ENCODE measurements at regions not wholly inside any gene's neighbourhood (a gene's known extent, or its start where the extent isn't known, plus 50 kb on each side); places are given as distances from the start of the nearest gene placed in this dataset.

GRCh38 chr2:187935126-187935525, 356.5 kb upstream of the GULP1 start:
- H3K9me3 ChIP-seq (replicated peaks in 1 of 3) = no peaks in the 10 kb centered on the region
- H3K4me1 ChIP-seq (replicated peaks in 1 of 2) = no peaks in the 10 kb centered on the region
- 91 to 98% (median 95%) methylated on average over 5 to 6 of the region's 6 CpGs for WGBS, 4 donors
- TF ChIP-seq POLR2A (IDR thresholded peaks at IDR 0.05) (no peak), CTCF (IDR thresholded peaks at IDR 0.05) (no peak)
- H3K27ac ChIP-seq = no peak overlapping the region
- H3K36me3 ChIP-seq (replicated peaks in 1 of 2) = no peaks in the 10 kb centered on the region
- DNase-seq = no peak
- no peak overlapping the region for H3K4me3 ChIP-seq
- no peaks in the 10 kb centered on the region for H3K27me3 ChIP-seq
- intact Hi-C loops (cut with DNase I) = no loop called here

GRCh38 chr2:187936228-187936627, 355.4 kb upstream of the GULP1 start:
- H3K27ac ChIP-seq = no peak overlapping the region
- H3K4me1 ChIP-seq (replicated peaks in 1 of 2) = no peaks in the 10 kb centered on the region
- H3K27me3 ChIP-seq = no peaks in the 10 kb centered on the region
- H3K36me3 ChIP-seq (replicated peaks in 1 of 2) = no peaks in the 10 kb centered on the region
- no peak overlapping the region for H3K4me3 ChIP-seq
- H3K9me3 ChIP-seq (replicated peaks in 1 of 3) = no peaks in the 10 kb centered on the region
- intact Hi-C loops (cut with DNase I) = no loop called here
- no peak for TF ChIP-seq CTCF (IDR thresholded peaks at IDR 0.05)
- no peak for TF ChIP-seq POLR2A (IDR thresholded peaks at IDR 0.05)
- 61 to 66% (median 63%) methylated on average over 2 of the region's 2 CpGs for WGBS, 4 donors
- DNase-seq = no peak

GRCh38 chr2:187939180-187939579, 352.5 kb upstream of the GULP1 start:
- 40 to 73% (median 46%) methylated on average over 1 of the region's 1 CpG for WGBS, 4 donors
- no peak for DNase-seq
- intact Hi-C loops (cut with DNase I) = no loop called here
- Histone ChIP-seq H3K27me3 (no peaks in the 10 kb centered on the region), H3K4me3 (no peak overlapping the region), H3K4me1 (replicated peaks in 1 of 2) (no peaks in the 10 kb centered on the region), H3K36me3 (replicated peaks in 1 of 2) (no peaks in the 10 kb centered on the region), H3K9me3 (replicated peaks in 1 of 3) (no peaks in the 10 kb centered on the region), H3K27ac (no peak overlapping the region)
- TF ChIP-seq CTCF (IDR thresholded peaks at IDR 0.05) = no peak
- no peak for TF ChIP-seq POLR2A (IDR thresholded peaks at IDR 0.05)

GRCh38 chr2:187942876-187943275, 348.8 kb upstream of the GULP1 start:
- H3K9me3 ChIP-seq (replicated peaks in 1 of 3) = no peaks in the 10 kb centered on the region
- no peak for DNase-seq

More at GRCh38 chr2:187942876-187943275, 348.8 kb upstream of the GULP1 start:
- H3K27me3 ChIP-seq = no peaks in the 10 kb centered on the region
- intact Hi-C loops (cut with DNase I) = no loop called here
- no peak overlapping the region for H3K27ac ChIP-seq
- no peaks in the 10 kb centered on the region for H3K4me1 ChIP-seq (replicated peaks in 1 of 2)
- TF ChIP-seq CTCF (IDR thresholded peaks at IDR 0.05) (no peak), POLR2A (IDR thresholded peaks at IDR 0.05) (no peak)
- H3K36me3 ChIP-seq (replicated peaks in 1 of 2) = no peaks in the 10 kb centered on the region
- no peak overlapping the region for H3K4me3 ChIP-seq

All from adrenal gland (tissue), 9 donors.